ENCODE measurements at regions not wholly inside any gene's neighbourhood (a gene's known extent, or its start where the extent isn't known, plus 50 kb on each side); places are given as distances from the start of the nearest gene placed in this dataset.

DNA sequence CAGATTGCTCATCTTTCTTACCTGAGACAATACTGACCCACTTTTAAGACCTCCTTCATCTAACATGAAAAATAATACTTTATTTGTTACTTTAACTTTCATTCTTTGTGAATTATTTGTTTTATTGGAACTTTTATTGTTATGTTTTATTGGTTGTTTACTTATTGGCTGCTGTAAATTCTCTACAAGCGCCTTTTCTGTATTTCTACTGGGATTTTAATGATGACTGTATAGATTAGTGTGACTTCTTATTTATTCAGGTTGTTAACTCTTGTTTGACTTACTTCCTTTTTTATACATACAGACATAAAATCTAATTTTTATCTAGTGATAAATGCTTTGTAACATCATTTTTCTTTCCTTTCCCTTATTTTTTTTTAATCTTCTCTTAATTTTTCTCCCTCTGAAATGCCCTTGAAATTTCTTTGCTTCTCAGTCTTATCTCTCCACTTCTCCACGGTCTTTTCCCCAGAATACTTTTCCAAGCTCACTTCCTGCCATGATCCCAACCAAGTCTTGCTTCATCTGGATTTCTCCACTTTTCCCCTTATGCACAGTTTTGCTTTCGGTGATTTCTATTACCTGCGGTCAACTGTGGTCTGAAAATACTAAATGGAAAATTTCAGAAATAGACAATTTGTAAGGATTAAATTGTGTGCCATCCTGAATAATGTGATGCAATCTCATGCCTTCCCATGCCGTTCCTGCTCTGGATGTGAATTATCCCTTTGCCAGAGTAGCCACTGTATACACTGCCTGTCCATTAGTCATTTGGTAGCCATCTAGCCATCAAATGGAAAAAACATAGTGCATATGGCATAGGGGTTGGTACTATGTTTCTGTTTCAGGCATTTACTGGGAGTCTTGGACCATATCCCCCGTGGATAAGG, 265.9 kb downstream of the PRL start:
- no peak overlapping the region for H3K4me3 ChIP-seq (replicated peaks; ENCODE audit: low read depth, low read length)
- TF ChIP-seq, protein P1, sequence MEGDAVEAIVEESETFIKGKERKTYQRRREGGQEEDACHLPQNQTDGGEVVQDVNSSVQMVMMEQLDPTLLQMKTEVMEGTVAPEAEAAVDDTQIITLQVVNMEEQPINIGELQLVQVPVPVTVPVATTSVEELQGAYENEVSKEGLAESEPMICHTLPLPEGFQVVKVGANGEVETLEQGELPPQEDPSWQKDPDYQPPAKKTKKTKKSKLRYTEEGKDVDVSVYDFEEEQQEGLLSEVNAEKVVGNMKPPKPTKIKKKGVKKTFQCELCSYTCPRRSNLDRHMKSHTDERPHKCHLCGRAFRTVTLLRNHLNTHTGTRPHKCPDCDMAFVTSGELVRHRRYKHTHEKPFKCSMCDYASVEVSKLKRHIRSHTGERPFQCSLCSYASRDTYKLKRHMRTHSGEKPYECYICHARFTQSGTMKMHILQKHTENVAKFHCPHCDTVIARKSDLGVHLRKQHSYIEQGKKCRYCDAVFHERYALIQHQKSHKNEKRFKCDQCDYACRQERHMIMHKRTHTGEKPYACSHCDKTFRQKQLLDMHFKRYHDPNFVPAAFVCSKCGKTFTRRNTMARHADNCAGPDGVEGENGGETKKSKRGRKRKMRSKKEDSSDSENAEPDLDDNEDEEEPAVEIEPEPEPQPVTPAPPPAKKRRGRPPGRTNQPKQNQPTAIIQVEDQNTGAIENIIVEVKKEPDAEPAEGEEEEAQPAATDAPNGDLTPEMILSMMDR (IDR thresholded peaks at IDR 0.05; ENCODE audit: insufficient read depth, low read length, poor library complexity, severe bottlenecking): no peak
- no peak for DNase-seq (ENCODE audit: extremely low read depth, insufficient read length)
- no peaks in the 10 kb centered on the region for H3K36me3 ChIP-seq (ENCODE audit: control insufficient read depth, insufficient read depth, low read length)
- H3K27me3 ChIP-seq (replicated peaks; ENCODE audit: control insufficient read depth, insufficient read depth, low read length): no peaks in the 10 kb centered on the region

DNA sequence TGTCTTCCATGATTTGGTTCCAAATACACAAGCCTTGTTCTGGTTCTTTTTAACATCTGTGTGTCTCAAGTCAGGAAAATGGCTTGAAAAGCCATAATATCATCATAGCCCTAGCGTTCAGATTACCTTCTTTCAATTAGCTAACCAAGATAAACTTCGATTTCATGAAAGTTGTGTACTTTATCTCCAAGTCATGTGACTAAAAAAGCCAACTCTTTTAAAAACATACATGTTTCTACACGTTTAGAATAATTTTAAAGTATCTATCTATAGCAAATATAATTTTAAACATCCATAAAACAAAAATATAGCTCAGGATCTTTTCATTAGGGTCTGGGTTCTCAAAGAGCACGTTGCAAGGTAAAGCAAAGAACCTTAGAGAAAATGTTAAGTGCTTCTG, 261.1 kb downstream of the PRL start:
- DNase-seq (ENCODE audit: extremely low read depth, insufficient read length): no peak
- Histone ChIP-seq H3K27me3 (replicated peaks; ENCODE audit: control insufficient read depth, insufficient read depth, low read length) (no peaks in the 10 kb centered on the region), H3K4me3 (replicated peaks; ENCODE audit: low read depth, low read length) (no peak overlapping the region), H3K36me3 (ENCODE audit: control insufficient read depth, insufficient read depth, low read length) (no peaks in the 10 kb centered on the region)
- TF ChIP-seq, protein P1 (IDR thresholded peaks at IDR 0.05; ENCODE audit: insufficient read depth, low read length, poor library complexity, severe bottlenecking): no peak

DNA sequence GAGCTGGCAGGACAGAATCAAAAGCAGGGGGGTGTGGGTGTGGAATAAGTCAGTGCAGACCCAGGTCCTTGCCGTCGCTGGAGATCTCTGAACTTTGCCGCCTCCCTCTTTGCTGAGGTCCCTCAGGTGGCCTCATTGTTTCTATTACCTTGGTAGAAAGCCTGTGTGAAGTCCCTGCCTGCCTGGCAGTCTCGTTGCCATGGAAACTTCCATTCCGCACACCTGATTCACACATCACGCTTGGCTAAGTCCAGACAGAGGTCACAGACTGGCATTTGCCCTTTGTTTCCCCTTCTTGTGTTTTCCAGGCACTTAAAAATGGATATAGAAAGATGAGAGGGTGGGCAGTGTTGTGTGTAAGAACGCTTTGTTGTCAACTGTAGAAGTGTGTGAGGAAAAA, 260.6 kb downstream of the PRL start:
- H3K4me3 ChIP-seq (replicated peaks; ENCODE audit: low read depth, low read length): no peak overlapping the region
- peak; percentile 51 for DNase-seq (ENCODE audit: extremely low read depth, insufficient read length)
- H3K27me3 ChIP-seq (replicated peaks; ENCODE audit: control insufficient read depth, insufficient read depth, low read length): no peaks in the 10 kb centered on the region
- TF ChIP-seq, protein P1 (IDR thresholded peaks at IDR 0.05; ENCODE audit: insufficient read depth, low read length, poor library complexity, severe bottlenecking): no peak
- no peaks in the 10 kb centered on the region for H3K36me3 ChIP-seq (ENCODE audit: control insufficient read depth, insufficient read depth, low read length)

DNA sequence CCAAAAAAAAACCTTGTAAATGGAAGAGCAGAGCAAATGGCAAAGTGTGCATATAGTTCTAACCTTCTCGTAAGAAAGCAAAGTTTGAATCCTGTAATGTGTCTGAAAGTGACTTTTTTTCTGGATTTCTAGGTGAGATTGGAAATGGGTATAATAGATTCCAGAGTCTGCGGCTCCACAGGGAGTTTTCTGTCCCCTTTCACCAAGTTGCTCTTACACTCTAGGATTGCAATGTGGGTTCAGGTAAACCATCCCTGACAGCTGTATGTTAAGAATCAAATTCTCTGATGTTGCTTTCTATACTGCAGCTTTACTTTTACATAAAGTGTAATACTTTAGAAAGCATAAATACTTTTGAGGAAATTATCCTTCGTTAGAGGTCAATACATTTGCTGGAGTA, 260.1 kb downstream of the PRL start:
- Histone ChIP-seq H3K36me3 (ENCODE audit: control insufficient read depth, insufficient read depth, low read length) (no peaks in the 10 kb centered on the region), H3K27me3 (replicated peaks; ENCODE audit: control insufficient read depth, insufficient read depth, low read length) (no peaks in the 10 kb centered on the region), H3K4me3 (replicated peaks; ENCODE audit: low read depth, low read length) (no peak overlapping the region)
- DNase-seq (ENCODE audit: extremely low read depth, insufficient read length): no peak
- TF ChIP-seq, protein P1 (IDR thresholded peaks at IDR 0.05; ENCODE audit: insufficient read depth, low read length, poor library complexity, severe bottlenecking): no peak

DNA sequence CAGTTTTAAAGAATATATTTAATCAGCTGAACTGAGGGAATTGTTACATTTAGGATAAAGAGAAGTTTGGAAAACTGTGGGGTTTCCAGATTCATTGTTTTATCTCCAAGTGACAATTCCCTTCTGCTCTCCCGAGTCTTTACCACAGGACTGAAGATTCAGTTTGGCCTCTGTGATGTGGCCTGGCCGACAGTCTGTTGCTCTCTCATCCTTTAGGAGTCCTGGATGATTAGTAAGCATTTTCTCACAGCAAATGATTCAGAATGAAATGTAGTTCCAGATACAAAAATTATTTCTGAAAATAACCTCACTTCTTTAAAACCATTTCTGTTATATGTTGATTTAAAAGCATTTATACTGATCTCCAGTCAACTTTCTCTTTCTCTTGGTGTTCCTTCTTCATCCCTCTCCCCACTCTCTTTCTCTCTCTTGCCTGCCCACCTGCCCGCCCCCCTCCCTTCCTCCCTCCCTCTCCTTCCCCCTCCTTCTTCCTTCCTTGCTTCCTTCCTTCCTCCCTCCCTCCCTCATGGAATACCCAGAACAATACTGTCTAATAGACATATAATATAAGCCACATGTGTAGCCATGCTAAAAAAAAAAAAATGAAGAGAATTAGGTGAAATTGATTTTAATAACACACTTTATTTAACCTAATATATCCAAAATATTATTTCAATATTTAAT, 254.9 kb downstream of the PRL start:
- Histone ChIP-seq H3K27me3 (replicated peaks; ENCODE audit: control insufficient read depth, insufficient read depth, low read length) (no peaks in the 10 kb centered on the region), H3K36me3 (ENCODE audit: control insufficient read depth, insufficient read depth, low read length) (no peaks in the 10 kb centered on the region), H3K4me3 (replicated peaks; ENCODE audit: low read depth, low read length) (no peak overlapping the region)
- no peak for DNase-seq (ENCODE audit: extremely low read depth, insufficient read length)
- TF ChIP-seq, protein P1 (IDR thresholded peaks at IDR 0.05; ENCODE audit: insufficient read depth, low read length, poor library complexity, severe bottlenecking): no peak

Data from GM06990 (cell line).